Esophagus muscularis mucosa (tissue), 3 donors: ENCODE measurements at regions not wholly inside any gene's neighbourhood (a gene's known extent, or its start where the extent isn't known, plus 50 kb on each side); places are given as distances from the start of the nearest gene placed in this dataset.

Experiments
- CTCF ChIP-seq, 3 experiments: fragments of 200-600 bp in 2 of 3; fragments of 450-650 bp in 1 of 3; sonication (generic) in 2 of 3; IDR thresholded peaks; one replicate each; pipeline ENCODE4 v1.5.1; 2017 to 2019; ENCODE audit warnings: antibody characterized with exemption in 3 of 3, mild to moderate bottlenecking in 2 of 3, moderate library complexity in 1 of 3
- EP300 ChIP-seq: sonication (generic); formaldehyde crosslinking; IDR thresholded peaks from one replicate; pipeline ENCODE4 v1.6.1; 2017; ENCODE audit warnings: antibody characterized with exemption

DNA sequence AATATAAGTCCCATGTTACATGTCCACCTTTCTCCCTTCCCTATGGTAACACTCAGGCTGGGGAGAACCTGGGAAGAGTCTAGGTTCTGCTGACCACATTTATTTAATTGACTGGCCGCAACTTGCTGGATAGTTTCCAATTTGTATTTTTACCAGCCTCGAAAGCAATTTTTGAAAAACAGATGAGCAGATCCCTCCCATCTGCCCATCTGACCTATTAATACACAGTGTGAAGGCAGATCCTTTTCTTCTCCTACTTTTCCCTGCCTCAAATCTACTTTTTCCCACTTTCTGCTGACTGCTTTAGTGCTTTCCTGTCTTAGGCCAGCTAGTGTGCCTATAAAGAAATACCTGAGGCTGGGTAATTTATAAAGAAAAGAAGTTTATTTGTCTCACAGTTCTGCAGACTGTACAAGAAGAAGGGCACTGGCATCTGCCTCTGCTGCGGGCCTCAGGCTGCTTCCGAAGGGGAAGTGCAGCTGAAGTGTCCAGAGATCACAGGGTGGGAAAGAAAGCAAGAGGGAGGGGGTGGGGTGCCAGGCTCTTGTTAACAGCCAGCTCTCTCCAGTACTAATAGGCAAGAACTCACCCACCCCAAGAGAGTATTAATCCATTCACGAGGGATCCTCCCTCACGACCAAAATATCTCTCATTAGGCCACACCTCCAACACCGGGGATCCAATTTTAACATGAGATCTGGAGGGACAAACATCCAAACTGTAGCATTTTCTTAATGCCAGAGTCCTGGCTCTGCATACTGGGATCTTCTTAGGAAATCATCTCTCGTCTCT, 336.0 kb upstream of the IGFBP3 start:
- TF ChIP-seq CTCF (IDR thresholded peaks at IDR 0.05) (no peak), EP300 (no peak)
